ENCODE measurements at regions not wholly inside any gene's neighbourhood (a gene's known extent, or its start where the extent isn't known, plus 50 kb on each side); places are given as distances from the start of the nearest gene placed in this dataset.

DNA sequence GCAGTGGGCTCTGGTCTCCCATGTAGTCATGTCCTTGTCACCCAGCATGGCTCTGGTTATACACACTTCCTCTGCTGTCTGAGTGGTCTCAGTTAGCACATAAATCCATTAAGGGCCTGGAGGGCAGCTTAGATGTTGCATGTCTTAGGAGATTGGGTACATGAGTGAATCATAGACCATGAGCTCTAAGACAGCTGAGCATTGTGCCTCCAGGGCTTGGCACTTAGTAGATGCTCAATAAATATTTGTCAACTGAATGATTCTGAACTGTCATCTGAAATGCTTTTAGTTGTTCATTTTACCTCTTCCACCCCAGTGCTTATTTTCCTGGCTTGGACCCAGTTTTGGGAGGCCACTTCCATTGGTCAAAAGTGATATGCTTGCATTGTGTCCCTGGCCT, 135.6 kb downstream of the BOD1 start:
- no peak for TF ChIP-seq RAD21 (IDR thresholded peaks at IDR 0.05; ENCODE audit: low read length)
- no peak for TF ChIP-seq NFE2L2 (IDR thresholded peaks at IDR 0.05; ENCODE audit: low read depth, low read length)
- TF ChIP-seq SMC3 (IDR thresholded peaks at IDR 0.05; ENCODE audit: low read depth, low read length), result no peak
- TF ChIP-seq, protein P1, sequence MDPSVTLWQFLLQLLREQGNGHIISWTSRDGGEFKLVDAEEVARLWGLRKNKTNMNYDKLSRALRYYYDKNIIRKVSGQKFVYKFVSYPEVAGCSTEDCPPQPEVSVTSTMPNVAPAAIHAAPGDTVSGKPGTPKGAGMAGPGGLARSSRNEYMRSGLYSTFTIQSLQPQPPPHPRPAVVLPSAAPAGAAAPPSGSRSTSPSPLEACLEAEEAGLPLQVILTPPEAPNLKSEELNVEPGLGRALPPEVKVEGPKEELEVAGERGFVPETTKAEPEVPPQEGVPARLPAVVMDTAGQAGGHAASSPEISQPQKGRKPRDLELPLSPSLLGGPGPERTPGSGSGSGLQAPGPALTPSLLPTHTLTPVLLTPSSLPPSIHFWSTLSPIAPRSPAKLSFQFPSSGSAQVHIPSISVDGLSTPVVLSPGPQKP (IDR thresholded peaks at IDR 0.05; ENCODE audit: borderline replicate concordance, low read depth, low read length), result no peak
- no peak for TF ChIP-seq BHLHE40 (IDR thresholded peaks at IDR 0.05; ENCODE audit: low read depth, low read length)
- TF ChIP-seq MAZ (IDR thresholded peaks at IDR 0.05; ENCODE audit: borderline replicate concordance, low read depth, low read length), result no peak
- no peak for TF ChIP-seq MXI1 (IDR thresholded peaks at IDR 0.05; ENCODE audit: borderline replicate concordance, low read depth, low read length)
- TF ChIP-seq RCOR1 (IDR thresholded peaks at IDR 0.05; ENCODE audit: insufficient replicate concordance, low read length), result no peak
- no peak for TF ChIP-seq FOS (IDR thresholded peaks at IDR 0.05; ENCODE audit: low read depth, low read length)
- TF ChIP-seq, protein P2, sequence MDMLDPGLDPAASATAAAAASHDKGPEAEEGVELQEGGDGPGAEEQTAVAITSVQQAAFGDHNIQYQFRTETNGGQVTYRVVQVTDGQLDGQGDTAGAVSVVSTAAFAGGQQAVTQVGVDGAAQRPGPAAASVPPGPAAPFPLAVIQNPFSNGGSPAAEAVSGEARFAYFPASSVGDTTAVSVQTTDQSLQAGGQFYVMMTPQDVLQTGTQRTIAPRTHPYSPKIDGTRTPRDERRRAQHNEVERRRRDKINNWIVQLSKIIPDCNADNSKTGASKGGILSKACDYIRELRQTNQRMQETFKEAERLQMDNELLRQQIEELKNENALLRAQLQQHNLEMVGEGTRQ (IDR thresholded peaks at IDR 0.05; ENCODE audit: low read depth, low read length), result no peak
- no peak for TF ChIP-seq CEBPB (IDR thresholded peaks at IDR 0.05; ENCODE audit: low read depth, low read length)
- TF ChIP-seq, protein P3, sequence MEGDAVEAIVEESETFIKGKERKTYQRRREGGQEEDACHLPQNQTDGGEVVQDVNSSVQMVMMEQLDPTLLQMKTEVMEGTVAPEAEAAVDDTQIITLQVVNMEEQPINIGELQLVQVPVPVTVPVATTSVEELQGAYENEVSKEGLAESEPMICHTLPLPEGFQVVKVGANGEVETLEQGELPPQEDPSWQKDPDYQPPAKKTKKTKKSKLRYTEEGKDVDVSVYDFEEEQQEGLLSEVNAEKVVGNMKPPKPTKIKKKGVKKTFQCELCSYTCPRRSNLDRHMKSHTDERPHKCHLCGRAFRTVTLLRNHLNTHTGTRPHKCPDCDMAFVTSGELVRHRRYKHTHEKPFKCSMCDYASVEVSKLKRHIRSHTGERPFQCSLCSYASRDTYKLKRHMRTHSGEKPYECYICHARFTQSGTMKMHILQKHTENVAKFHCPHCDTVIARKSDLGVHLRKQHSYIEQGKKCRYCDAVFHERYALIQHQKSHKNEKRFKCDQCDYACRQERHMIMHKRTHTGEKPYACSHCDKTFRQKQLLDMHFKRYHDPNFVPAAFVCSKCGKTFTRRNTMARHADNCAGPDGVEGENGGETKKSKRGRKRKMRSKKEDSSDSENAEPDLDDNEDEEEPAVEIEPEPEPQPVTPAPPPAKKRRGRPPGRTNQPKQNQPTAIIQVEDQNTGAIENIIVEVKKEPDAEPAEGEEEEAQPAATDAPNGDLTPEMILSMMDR (conservative IDR thresholded peaks at IDR 0.05; ENCODE audit: low read depth, low read length), result no peak
- TF ChIP-seq CHD1 (IDR thresholded peaks at IDR 0.05; ENCODE audit: low read depth, low read length), result no peak
- no peak for TF ChIP-seq RFX5 (IDR thresholded peaks at IDR 0.05; ENCODE audit: low read depth, low read length)
- TF ChIP-seq POLR2A (IDR thresholded peaks at IDR 0.05; ENCODE audit: low read depth, low read length), result no peak
- TF ChIP-seq MAFK (IDR thresholded peaks at IDR 0.05; ENCODE audit: low read depth, low read length), result no peak
- peak overlapping the region in 1 of 2 experiments; percentile 26; a peak in 1 of 4 replicates for H4K8ac ChIP-seq (ENCODE audit: low read depth in 2 of 2, low read length in 2 of 2)
- dilution Hi-C loops (cut with HindIII; ENCODE audit: low sequenced_read_pairs, unreplicated experiment) (no loop called here), in situ Hi-C loops (cut with MboI; ENCODE audit: low sequenced_read_pairs) (no loop called here), intact Hi-C loops (cut with micrococcal nuclease) (no loop called here)
- peak overlapping the region; percentile 60; the same call in 1 of the 2 replicates for H3K4ac ChIP-seq (ENCODE audit: low read depth, low read length)
- H3K79me1 ChIP-seq (ENCODE audit: low read depth in 1 of 2, low read length in 2 of 2), result peaks cover 0 to 4% of the 10 kb centered on the region in 2 experiments; a peak in 2 of 4 replicates
- H3K4me2 ChIP-seq (ENCODE audit: low read depth, low read length), result no peak overlapping the region
- H2BK20ac ChIP-seq (ENCODE audit: low read depth, low read length), result peak overlapping the region; percentile 28; the same call in 1 of the 2 replicates
- H2AFZ ChIP-seq (replicated peaks; ENCODE audit: low read length, poor library complexity), result no peak overlapping the region
- no peak overlapping the region for H3K9ac ChIP-seq (ENCODE audit: low read depth, low read length)
- no peak overlapping the region for H4K5ac ChIP-seq (ENCODE audit: low read depth, low read length)
- no peak overlapping the region for H4K91ac ChIP-seq (ENCODE audit: insufficient read depth, low read depth, low read length)
- BruUV-seq (replicated peaks), result no TSS peak
- H3K4me3 ChIP-seq (ENCODE audit: insufficient read depth, low read depth, low read length), result no peak overlapping the region
- H3K4me1 ChIP-seq (ENCODE audit: control insufficient read depth, insufficient read depth, low read length), result peaks cover 19% of the 10 kb centered on the region
- H3K18ac ChIP-seq (ENCODE audit: low read depth, low read length), result no peak overlapping the region
- no peaks in the 10 kb centered on the region for H3K9me3 ChIP-seq (ENCODE audit: control insufficient read depth, insufficient read depth, low read length)
- no peaks in the 10 kb centered on the region for H3K27me3 ChIP-seq (ENCODE audit: control insufficient read depth, insufficient read depth, low read length)
- CTCF ChIA-PET, result interaction anchor here (1.3 kb wide), 2 partner anchors 68 to 85 kb away, joined by 3 read pairs; no protein-coding TSS in a partner anchor
- no peak overlapping the region for H3K27ac ChIP-seq (ENCODE audit: insufficient read depth, low read length)
- peak overlapping the region; percentile 20; the same call in 1 of the 2 replicates for H2AK5ac ChIP-seq (ENCODE audit: low read depth, low read length)
- no peaks in the 10 kb centered on the region for H3K36me3 ChIP-seq (ENCODE audit: control insufficient read depth, insufficient read depth, low read length)
- H2BK5ac ChIP-seq (ENCODE audit: low read depth, low read length, poor library complexity, severe bottlenecking), result no peak overlapping the region
- H2BK15ac ChIP-seq (ENCODE audit: low read depth, low read length), result peak overlapping the region; percentile 68; the same call in 1 of the 3 replicates
- peaks cover 17% of the 10 kb centered on the region for H3K9me1 ChIP-seq (ENCODE audit: insufficient read depth, low read length)
- no peak overlapping the region for H3K56ac ChIP-seq (ENCODE audit: extremely low read depth, insufficient read depth, low read length)
- no peak for ATAC-seq (ENCODE audit: low read depth)
- H3K23ac ChIP-seq (ENCODE audit: low read depth, low read length), result no peak overlapping the region
- H3K14ac ChIP-seq (replicated peaks; ENCODE audit: low read depth, low read length), result 0 out of 2 replicates have a peak overlapping the region, but pooled peaks have one; percentile 25
- POLR2A ChIA-PET (ENCODE audit: unreplicated experiment), result no interaction called here
- no peaks in the 10 kb centered on the region for H4K20me1 ChIP-seq (ENCODE audit: insufficient read depth, low read length)
- 0 out of 2 replicates have a peak overlapping the region, but pooled peaks have one; percentile 69 for H2BK120ac ChIP-seq (ENCODE audit: low read depth, low read length)
- no peak for DNase-seq
- no peak overlapping the region for H2AK9ac ChIP-seq (replicated peaks; ENCODE audit: low read depth, low read length, poor library complexity)
